ENCODE measurements at regions not wholly inside any gene's neighbourhood (a gene's known extent, or its start where the extent isn't known, plus 50 kb on each side); places are given as distances from the start of the nearest gene placed in this dataset.
"Not testable (repeated sequence)": the region's sequence is repeated elsewhere in the genome, so short reads cannot be mapped to it uniquely, and the experiment has no call there.

- no peak for DNase-seq (ENCODE audit: low read depth, low spot score)
These were observed 577.4 kb upstream of the PBX1 start for GRCh38 chr1:163981500-163982030.

- DNase-seq (ENCODE audit: low read depth, low spot score) = no peak
These were observed 575.9 kb upstream of the PBX1 start for GRCh38 chr1:163983097-163983496.

GRCh38 chr1:163985700-163986099, 573.3 kb upstream of the PBX1 start:
- DNase-seq (ENCODE audit: low read depth, low spot score) = no peak

- DNase-seq (ENCODE audit: low read depth, low spot score) = no peak
These were observed 559.9 kb upstream of the PBX1 start for GRCh38 chr1:163999131-163999530.

GRCh38 chr1:164006186-164006585, 552.8 kb upstream of the PBX1 start:
- DNase-seq (ENCODE audit: low read depth, low spot score) = not testable (repeated sequence)

- DNase-seq (ENCODE audit: low read depth, low spot score) = no peak
These were observed 552.4 kb upstream of the PBX1 start for GRCh38 chr1:164006621-164007020.

- DNase-seq (ENCODE audit: low read depth, low spot score) = no peak
These were observed 541.7 kb upstream of the PBX1 start for GRCh38 chr1:164017239-164017638.

GRCh38 chr1:164020391-164020790, 538.6 kb upstream of the PBX1 start:
- no peak for DNase-seq (ENCODE audit: low read depth, low spot score)

GRCh38 chr1:164021813-164022212, 537.2 kb upstream of the PBX1 start:
- DNase-seq (ENCODE audit: low read depth, low spot score) = no peak

GRCh38 chr1:164033782-164034181, 525.2 kb upstream of the PBX1 start:
- no peak for DNase-seq (ENCODE audit: low read depth, low spot score)

- DNase-seq (ENCODE audit: low read depth, low spot score) = no peak
These were observed 518.2 kb upstream of the PBX1 start for GRCh38 chr1:164040754-164041153.

GRCh38 chr1:164051782-164052181, 507.2 kb upstream of the PBX1 start:
- DNase-seq (ENCODE audit: low read depth, low spot score) = no peak

GRCh38 chr1:164054331-164054730, 504.7 kb upstream of the PBX1 start:
- no peak for DNase-seq (ENCODE audit: low read depth, low spot score)

GRCh38 chr1:164058198-164058597, 500.8 kb upstream of the PBX1 start:
- DNase-seq (ENCODE audit: low read depth, low spot score) = no peak

GRCh38 chr1:164061528-164061927, 497.5 kb upstream of the PBX1 start:
- no peak for DNase-seq (ENCODE audit: low read depth, low spot score)

GRCh38 chr1:164064501-164064900, 494.5 kb upstream of the PBX1 start:
- DNase-seq (ENCODE audit: low read depth, low spot score) = no peak

- no peak for DNase-seq (ENCODE audit: low read depth, low spot score)
These were observed 487.7 kb upstream of the PBX1 start for GRCh38 chr1:164071288-164071687.

GRCh38 chr1:164086832-164087231, 472.2 kb upstream of the PBX1 start:
- no peak for DNase-seq (ENCODE audit: low read depth, low spot score)

- DNase-seq (ENCODE audit: low read depth, low spot score) = no peak
These were observed 471.0 kb upstream of the PBX1 start for GRCh38 chr1:164087906-164088453.

- DNase-seq (ENCODE audit: low read depth, low spot score) = no peak
These were observed 466.2 kb upstream of the PBX1 start for GRCh38 chr1:164092603-164093353.

GRCh38 chr1:164093543-164093942, 465.4 kb upstream of the PBX1 start:
- DNase-seq (ENCODE audit: low read depth, low spot score) = no peak

GRCh38 chr1:164101802-164102201, 457.2 kb upstream of the PBX1 start:
- no peak for DNase-seq (ENCODE audit: low read depth, low spot score)

GRCh38 chr1:164131949-164132348, 427.0 kb upstream of the PBX1 start:
- DNase-seq (ENCODE audit: low read depth, low spot score) = no peak

Measured in smooth muscle cell of the brain vasculature (primary cell).